ENCODE measurements at regions not wholly inside any gene's neighbourhood (a gene's known extent, or its start where the extent isn't known, plus 50 kb on each side); places are given as distances from the start of the nearest gene placed in this dataset.

- TF ChIP-seq ELF4 (IDR thresholded peaks at IDR 0.05) (no peak), SP1 (IDR thresholded peaks at IDR 0.05) (no peak)
These were observed 54.5 kb upstream of the SOX13 start for GRCh38 chr1:204018460-204018859.

Data from HEK293T (cell line).